ENCODE measurements at regions not wholly inside any gene's neighbourhood (a gene's known extent, or its start where the extent isn't known, plus 50 kb on each side); places are given as distances from the start of the nearest gene placed in this dataset.

GRCh38 chr4:36614011-36614410 lies 332.6 kb downstream of the DTHD1 start:
- TF ChIP-seq, protein P1, sequence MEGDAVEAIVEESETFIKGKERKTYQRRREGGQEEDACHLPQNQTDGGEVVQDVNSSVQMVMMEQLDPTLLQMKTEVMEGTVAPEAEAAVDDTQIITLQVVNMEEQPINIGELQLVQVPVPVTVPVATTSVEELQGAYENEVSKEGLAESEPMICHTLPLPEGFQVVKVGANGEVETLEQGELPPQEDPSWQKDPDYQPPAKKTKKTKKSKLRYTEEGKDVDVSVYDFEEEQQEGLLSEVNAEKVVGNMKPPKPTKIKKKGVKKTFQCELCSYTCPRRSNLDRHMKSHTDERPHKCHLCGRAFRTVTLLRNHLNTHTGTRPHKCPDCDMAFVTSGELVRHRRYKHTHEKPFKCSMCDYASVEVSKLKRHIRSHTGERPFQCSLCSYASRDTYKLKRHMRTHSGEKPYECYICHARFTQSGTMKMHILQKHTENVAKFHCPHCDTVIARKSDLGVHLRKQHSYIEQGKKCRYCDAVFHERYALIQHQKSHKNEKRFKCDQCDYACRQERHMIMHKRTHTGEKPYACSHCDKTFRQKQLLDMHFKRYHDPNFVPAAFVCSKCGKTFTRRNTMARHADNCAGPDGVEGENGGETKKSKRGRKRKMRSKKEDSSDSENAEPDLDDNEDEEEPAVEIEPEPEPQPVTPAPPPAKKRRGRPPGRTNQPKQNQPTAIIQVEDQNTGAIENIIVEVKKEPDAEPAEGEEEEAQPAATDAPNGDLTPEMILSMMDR (IDR thresholded peaks at IDR 0.05; ENCODE audit: borderline replicate concordance, extremely low read depth, low read length, poor library complexity, severe bottlenecking), result no peak
- no peak for TF ChIP-seq EZH2 (IDR thresholded peaks at IDR 0.05; ENCODE audit: borderline replicate concordance, low read depth, low read length, severe bottlenecking)
